IgD-negative memory B cell (primary cell): ENCODE measurements at regions not wholly inside any gene's neighbourhood (a gene's known extent, or its start where the extent isn't known, plus 50 kb on each side); places are given as distances from the start of the nearest gene placed in this dataset.
"Not testable (repeated sequence)": the region's sequence is repeated elsewhere in the genome, so short reads cannot be mapped to it uniquely, and the experiment has no call there.

ENCODE experiments used
- H3K27ac Mint-ChIP-seq, 3 donors: one replicate each; pipeline ENCODE4 v1.8.0; 2020 to 2022; ENCODE audit warnings: mild to moderate bottlenecking in 3 of 3, mixed read lengths in 3 of 3, moderate library complexity in 1 of 3
- H3K27me3 Mint-ChIP-seq: one replicate; pipeline ENCODE4 v1.8.0; 2021; ENCODE audit warnings: mixed read lengths
- H3K36me3 Mint-ChIP-seq: one replicate; pipeline ENCODE4 v1.8.0; 2020; ENCODE audit warnings: mild to moderate bottlenecking, mixed read lengths
- H3K4me1 Mint-ChIP-seq, 3 donors: one replicate each; pipeline ENCODE4 v1.8.0; 2020 to 2022; ENCODE audit warnings: mixed read lengths in 3 of 3, mild to moderate bottlenecking in 1 of 3
- H3K4me3 Mint-ChIP-seq, 4 donors: one replicate each; pipeline ENCODE4 v1.8.0; 2020 to 2022; ENCODE audit warnings: mild to moderate bottlenecking in 4 of 4, mixed read lengths in 4 of 4, moderate library complexity in 3 of 4
- H3K9me3 Mint-ChIP-seq, 3 donors: one replicate each; pipeline ENCODE4 v1.8.0; 2020 to 2021; ENCODE audit warnings: mixed read lengths in 3 of 3, mild to moderate bottlenecking in 1 of 3

DNA sequence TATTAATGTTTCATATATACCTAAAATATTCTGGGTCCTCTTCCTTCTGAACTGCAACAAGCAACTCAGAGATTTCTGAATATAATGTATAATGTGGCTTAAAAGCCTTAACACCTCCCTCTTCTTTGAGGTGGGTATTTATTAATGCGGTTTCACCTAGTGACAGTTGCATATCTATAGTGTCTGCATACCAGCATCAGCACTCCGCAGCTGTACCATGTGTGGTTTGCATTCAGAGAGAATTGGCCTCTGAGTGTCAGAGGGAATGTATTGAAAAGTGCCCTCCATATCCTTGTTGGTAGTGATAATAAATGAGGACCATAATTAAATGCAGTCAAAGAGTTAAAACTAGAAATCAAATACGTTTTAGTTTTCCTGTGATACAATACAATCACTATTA lies 256.6 kb upstream of the ARRDC3 start:
- no peaks in the 10 kb centered on the region for H3K4me1 Mint-ChIP-seq
- no peaks in the 10 kb centered on the region for H3K27me3 Mint-ChIP-seq
- no peaks in the 10 kb centered on the region for H3K9me3 Mint-ChIP-seq
- no peak overlapping the region for H3K4me3 Mint-ChIP-seq
- no peaks in the 10 kb centered on the region for H3K36me3 Mint-ChIP-seq
- no peak overlapping the region for H3K27ac Mint-ChIP-seq

DNA sequence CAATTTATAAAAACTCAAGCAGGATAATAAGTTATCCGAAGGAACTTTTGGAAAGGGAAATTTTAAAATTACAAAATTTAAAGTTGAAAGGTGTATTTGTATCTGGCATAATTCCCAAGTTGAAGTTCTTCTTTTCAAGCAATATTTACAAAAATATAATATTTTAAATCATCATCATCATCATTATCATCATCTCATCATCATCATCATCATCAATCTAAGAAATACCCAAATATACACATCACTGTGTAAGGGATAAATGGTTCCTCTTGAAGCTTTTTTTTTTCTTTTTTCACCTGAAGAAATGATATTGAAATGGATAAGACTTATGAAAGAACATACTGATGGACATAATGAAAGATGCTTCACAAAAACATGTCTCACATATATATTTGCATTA lies 254.9 kb upstream of the ARRDC3 start:
- no peaks in the 10 kb centered on the region for H3K36me3 Mint-ChIP-seq
- H3K27ac Mint-ChIP-seq: no peak overlapping the region
- no peaks in the 10 kb centered on the region for H3K9me3 Mint-ChIP-seq
- H3K4me1 Mint-ChIP-seq: no peaks in the 10 kb centered on the region
- H3K27me3 Mint-ChIP-seq: no peaks in the 10 kb centered on the region
- no peak overlapping the region for H3K4me3 Mint-ChIP-seq

DNA sequence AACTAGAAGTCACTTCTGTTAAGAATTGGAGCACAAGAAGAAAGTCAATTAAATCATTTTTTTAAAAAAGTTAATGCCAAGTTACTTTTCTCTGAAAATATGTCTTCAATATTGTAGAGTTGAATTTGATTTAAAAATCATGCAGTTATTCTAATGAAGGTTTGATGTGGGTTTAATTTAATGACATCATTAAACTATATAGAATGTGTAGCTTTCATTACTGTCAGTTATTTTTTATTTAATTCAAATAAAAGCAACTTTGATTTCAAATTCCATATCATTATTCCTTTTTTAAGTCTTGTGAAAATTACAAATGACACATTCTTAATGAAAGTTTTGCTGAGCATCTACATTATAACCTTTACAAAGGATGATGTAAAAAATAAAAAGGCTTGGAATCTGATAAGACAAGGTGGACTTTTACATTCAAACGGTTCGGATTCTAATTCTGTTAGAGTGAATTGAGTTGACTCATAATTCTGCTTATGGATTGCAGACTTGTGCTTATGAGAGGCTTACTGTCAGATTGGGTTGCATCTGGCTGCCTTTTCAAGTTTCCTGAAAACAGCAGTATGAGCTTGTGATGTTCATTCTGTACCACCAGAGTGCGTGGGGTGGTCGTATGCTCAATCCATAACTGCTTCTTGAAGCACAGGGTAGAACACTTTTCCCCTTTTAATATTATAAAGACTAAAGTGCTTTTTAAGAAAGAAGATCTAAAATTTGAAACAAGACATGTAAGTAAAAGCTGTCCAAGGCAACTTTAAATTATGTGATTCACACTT lies 253.0 kb upstream of the ARRDC3 start:
- Mint-ChIP-seq H3K4me3 (no peak overlapping the region), H3K4me1 (no peaks in the 10 kb centered on the region), H3K27me3 (no peaks in the 10 kb centered on the region), H3K9me3 (no peaks in the 10 kb centered on the region), H3K36me3 (no peaks in the 10 kb centered on the region), H3K27ac (no peak overlapping the region)

DNA sequence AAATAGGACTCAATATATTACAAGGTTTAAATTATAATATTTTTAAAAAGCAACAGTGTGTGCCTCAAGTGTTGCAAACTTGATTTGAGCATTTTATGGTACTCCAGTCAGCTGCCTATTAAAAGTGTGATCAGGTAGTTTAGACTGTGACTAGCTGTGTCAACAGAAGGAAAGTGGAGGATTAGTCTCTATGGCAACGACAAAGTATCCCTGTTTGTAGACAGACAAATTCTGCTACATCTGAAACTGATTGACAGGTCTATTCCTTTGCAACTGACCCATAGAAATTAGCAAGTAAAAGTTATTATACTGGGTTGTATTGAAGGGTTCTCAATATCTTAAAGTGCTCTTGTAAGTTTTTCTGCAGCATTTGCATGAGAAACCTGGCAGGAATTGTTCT lies 249.8 kb upstream of the ARRDC3 start:
- Mint-ChIP-seq H3K9me3 (no peaks in the 10 kb centered on the region), H3K4me1 (no peaks in the 10 kb centered on the region), H3K27me3 (peaks cover 1% of the 10 kb centered on the region)

DNA sequence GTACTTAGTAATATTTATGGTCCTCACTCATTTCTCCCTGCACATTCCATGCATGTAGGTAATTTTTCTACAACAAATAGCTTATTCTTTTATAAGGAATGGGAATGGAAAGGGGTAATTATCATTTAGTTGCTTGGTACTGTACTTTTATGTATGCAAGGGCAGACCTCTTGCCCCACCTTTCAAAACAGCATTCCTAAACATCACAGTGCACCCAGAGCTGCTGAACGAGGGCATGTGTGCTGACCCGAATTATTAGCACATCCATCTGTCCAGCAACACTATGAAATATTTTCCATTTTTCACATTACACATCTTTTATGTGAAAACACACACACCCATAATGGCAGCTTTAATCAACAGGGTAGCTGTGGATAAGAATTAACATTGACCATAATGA lies 228.6 kb upstream of the ARRDC3 start:
- Mint-ChIP-seq H3K4me1 (no peaks in the 10 kb centered on the region), H3K27me3 (no peaks in the 10 kb centered on the region), H3K36me3 (no peaks in the 10 kb centered on the region), H3K4me3 (no peak overlapping the region), H3K27ac (no peak overlapping the region), H3K9me3 (peaks cover 0 to 3% (median 0%) of the 10 kb centered on the region in 3 donors)

More for the DNA sequence above, 249.8 kb upstream of the ARRDC3 start:
- Mint-ChIP-seq H3K27ac (no peak overlapping the region), H3K4me3 (no peak overlapping the region), H3K36me3 (no peaks in the 10 kb centered on the region)

GRCh38 chr5:91607675-91608074 lies 224.6 kb upstream of the ARRDC3 start:
- H3K4me1 Mint-ChIP-seq: no peaks in the 10 kb centered on the region
- H3K4me3 Mint-ChIP-seq: no peak overlapping the region

DNA sequence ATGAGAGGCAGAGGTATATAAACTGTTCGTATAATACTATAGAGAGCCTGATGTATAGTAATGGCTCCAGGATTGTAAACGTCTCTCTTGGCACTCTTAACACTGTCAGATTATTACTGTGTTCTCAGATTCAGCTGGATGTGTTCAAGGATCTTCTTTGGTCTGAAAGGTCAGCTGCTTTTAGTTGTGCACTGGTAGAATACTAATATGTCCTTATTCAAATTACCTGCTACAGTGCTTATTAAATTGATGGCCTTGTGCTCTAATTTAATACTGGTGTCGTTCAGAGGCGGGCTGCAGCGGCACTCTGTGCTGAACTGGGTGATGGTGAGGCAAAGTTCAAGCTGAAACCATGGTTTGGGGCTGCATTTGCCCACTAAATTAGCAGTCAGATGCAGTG lies 216.7 kb upstream of the ARRDC3 start:
- no peaks in the 10 kb centered on the region for H3K27me3 Mint-ChIP-seq
- H3K4me3 Mint-ChIP-seq: no peak overlapping the region
- H3K27ac Mint-ChIP-seq: no peak overlapping the region
- peaks cover 1% of the 10 kb centered on the region for H3K36me3 Mint-ChIP-seq
- no peaks in the 10 kb centered on the region for H3K4me1 Mint-ChIP-seq
- H3K9me3 Mint-ChIP-seq: peaks cover 2 to 6% (median 5%) of the 10 kb centered on the region in 3 donors

More at GRCh38 chr5:91607675-91608074, 224.6 kb upstream of the ARRDC3 start:
- Mint-ChIP-seq H3K9me3 (no peaks in the 10 kb centered on the region), H3K27ac (no peak overlapping the region), H3K27me3 (no peaks in the 10 kb centered on the region), H3K36me3 (no peaks in the 10 kb centered on the region)

DNA sequence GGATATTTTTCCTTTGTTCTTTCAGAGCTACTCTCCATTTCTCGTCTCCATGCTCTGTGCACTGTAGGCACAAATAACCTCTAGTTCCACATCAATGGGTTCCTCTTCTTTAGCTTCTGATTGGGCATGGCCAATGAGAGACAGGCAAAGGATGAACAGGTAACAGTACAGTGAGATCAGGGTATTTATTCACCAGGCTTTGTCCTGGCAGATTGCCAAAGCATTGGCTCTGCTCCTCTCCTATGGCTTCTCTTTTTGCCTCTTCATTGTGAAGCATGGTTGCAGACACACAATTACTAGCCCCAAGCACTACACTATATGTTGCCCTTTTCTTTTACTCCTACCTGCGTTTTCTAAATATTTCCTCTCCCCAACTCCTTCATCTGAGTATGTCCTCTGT lies 215.1 kb upstream of the ARRDC3 start:
- H3K27ac Mint-ChIP-seq: no peak overlapping the region
- H3K27me3 Mint-ChIP-seq: no peaks in the 10 kb centered on the region
- H3K4me3 Mint-ChIP-seq: no peak overlapping the region
- H3K4me1 Mint-ChIP-seq: no peaks in the 10 kb centered on the region
- H3K36me3 Mint-ChIP-seq: peaks cover 1% of the 10 kb centered on the region
- peaks cover 2 to 8% (median 6%) of the 10 kb centered on the region in 3 donors for H3K9me3 Mint-ChIP-seq

- Mint-ChIP-seq H3K27me3 (no peaks in the 10 kb centered on the region), H3K4me3 (no peak overlapping the region), H3K27ac (no peak overlapping the region), H3K4me1 (no peaks in the 10 kb centered on the region), H3K36me3 (peaks cover 1% of the 10 kb centered on the region), H3K9me3 (peaks cover 2 to 20% (median 13%) of the 10 kb centered on the region in 3 donors)
Observed at GRCh38 chr5:91595424-91595823, 212.3 kb upstream of the ARRDC3 start.

DNA sequence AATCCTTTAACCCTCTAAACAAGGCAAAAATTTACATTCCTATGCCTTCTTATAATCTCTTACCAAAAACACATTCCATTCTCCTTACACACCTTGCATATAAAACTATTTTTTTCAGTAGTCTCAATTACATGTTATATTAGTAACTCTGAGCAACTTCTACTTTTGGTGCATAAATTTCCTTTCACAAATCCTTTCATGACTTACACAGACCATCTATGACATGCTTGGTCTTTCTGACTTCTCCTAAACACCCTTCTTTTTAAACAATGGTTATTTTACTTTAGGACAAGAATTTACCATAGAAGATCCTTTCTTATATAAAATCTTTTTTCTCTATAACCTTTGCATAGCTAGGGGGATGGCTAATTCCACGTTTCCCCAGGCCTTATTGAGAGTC lies 208.0 kb upstream of the ARRDC3 start:
- Mint-ChIP-seq H3K4me3 (no peak overlapping the region), H3K27me3 (no peaks in the 10 kb centered on the region), H3K27ac (no peak overlapping the region), H3K36me3 (no peaks in the 10 kb centered on the region), H3K9me3 (peaks cover 2 to 31% (median 12%) of the 10 kb centered on the region in 3 donors), H3K4me1 (no peaks in the 10 kb centered on the region)

- no peaks in the 10 kb centered on the region for H3K4me1 Mint-ChIP-seq
- H3K27me3 Mint-ChIP-seq: no peaks in the 10 kb centered on the region
- peaks cover 0 to 16% (median 5%) of the 10 kb centered on the region in 3 donors for H3K9me3 Mint-ChIP-seq
- no peaks in the 10 kb centered on the region for H3K36me3 Mint-ChIP-seq
- no peak overlapping the region for H3K27ac Mint-ChIP-seq
- no peak overlapping the region for H3K4me3 Mint-ChIP-seq
Observed at GRCh38 chr5:91586232-91586631, 203.1 kb upstream of the ARRDC3 start.

DNA sequence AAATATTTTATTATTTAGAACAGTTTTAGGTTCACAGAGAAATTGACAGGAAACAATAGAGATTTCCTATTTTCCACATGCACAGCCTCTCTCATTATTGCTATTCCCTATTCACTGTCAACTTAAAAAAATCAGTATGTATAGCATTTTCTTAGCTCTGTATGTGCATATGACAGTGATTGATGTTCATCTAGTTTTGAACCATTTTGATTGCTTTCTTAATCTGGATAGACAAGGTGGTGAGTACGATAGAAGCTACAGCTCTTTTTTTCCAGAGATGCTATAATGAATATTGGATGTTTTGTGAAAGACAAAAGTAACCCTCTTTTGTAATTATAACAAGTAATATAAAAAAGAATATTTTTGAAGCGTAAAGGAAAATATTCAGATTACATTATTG lies 201.2 kb upstream of the ARRDC3 start:
- H3K36me3 Mint-ChIP-seq: no peaks in the 10 kb centered on the region
- no peaks in the 10 kb centered on the region for H3K4me1 Mint-ChIP-seq
- H3K9me3 Mint-ChIP-seq: peaks cover 0 to 11% (median 3%) of the 10 kb centered on the region in 3 donors
- H3K4me3 Mint-ChIP-seq: no peak overlapping the region
- no peak overlapping the region for H3K27ac Mint-ChIP-seq
- H3K27me3 Mint-ChIP-seq: no peaks in the 10 kb centered on the region

- H3K9me3 Mint-ChIP-seq: peaks cover 7 to 29% (median 12%) of the 10 kb centered on the region in 3 donors
- H3K4me1 Mint-ChIP-seq, H3K4me3 Mint-ChIP-seq, H3K36me3 Mint-ChIP-seq, H3K27me3 Mint-ChIP-seq, H3K27ac Mint-ChIP-seq: not testable (repeated sequence)
Observed at GRCh38 chr5:91566012-91566411, 182.9 kb upstream of the ARRDC3 start.

DNA sequence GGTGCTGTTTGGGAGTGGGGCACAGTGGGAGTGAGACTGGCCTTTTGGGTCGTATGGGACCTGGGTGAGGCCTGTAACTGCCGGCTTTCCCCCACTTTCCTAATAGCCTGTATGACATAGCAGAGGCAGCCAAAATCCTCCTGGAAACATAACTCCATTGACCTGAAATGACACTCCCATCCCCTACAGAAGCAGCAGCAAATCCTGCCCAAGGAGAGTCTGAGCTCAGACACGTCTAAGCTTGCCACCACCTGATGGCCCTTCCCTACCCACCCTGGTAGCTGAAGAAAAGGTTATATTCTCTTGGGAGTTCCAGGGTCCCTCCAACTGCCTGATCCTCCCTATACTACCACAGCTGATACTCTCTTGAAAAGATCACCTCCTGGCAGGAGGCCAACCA lies 179.8 kb upstream of the ARRDC3 start:
- H3K9me3 Mint-ChIP-seq: peaks cover 6 to 26% (median 16%) of the 10 kb centered on the region in 3 donors
- no peaks in the 10 kb centered on the region for H3K27me3 Mint-ChIP-seq
- H3K36me3 Mint-ChIP-seq: no peaks in the 10 kb centered on the region
- H3K27ac Mint-ChIP-seq: no peak overlapping the region
- H3K4me1 Mint-ChIP-seq: no peaks in the 10 kb centered on the region
- no peak overlapping the region for H3K4me3 Mint-ChIP-seq

GRCh38 chr5:91541696-91542095 lies 158.6 kb upstream of the ARRDC3 start:
- Mint-ChIP-seq H3K27me3 (peaks cover 1% of the 10 kb centered on the region), H3K9me3 (peaks cover 0 to 10% (median 3%) of the 10 kb centered on the region in 3 donors), H3K4me1 (no peaks in the 10 kb centered on the region), H3K27ac (no peak overlapping the region), H3K36me3 (peaks cover 1% of the 10 kb centered on the region), H3K4me3 (no peak overlapping the region)

DNA sequence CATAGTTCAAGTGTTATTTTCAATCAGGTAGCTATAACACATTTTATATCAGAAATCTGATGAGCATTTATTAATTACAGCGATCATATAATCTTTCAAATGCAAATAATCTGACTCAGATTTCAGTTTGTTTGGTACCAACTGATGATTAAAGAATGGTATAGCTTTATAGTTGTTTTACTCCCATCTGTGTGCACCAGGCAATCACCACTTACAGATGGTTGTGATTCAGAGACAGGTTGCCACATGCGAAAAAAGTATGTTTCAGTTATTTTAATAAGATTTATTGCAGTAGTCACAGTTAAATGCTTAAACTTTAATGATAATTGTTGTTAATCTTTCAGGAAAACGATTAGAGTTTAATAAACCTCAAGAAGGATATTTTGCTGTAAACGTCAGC lies 155.1 kb upstream of the ARRDC3 start:
- no peak overlapping the region for H3K27ac Mint-ChIP-seq

More for the DNA sequence above, 155.1 kb upstream of the ARRDC3 start:
- Mint-ChIP-seq H3K4me3 (no peak overlapping the region), H3K36me3 (no peaks in the 10 kb centered on the region), H3K9me3 (peaks cover 0 to 4% (median 0%) of the 10 kb centered on the region in 3 donors), H3K27me3 (peaks cover under 1% of the 10 kb centered on the region), H3K4me1 (no peaks in the 10 kb centered on the region)
